Activated naive CD8-positive, alpha-beta T cell treated with anti-CD3 and anti-CD28 coated beads, Interleukin-2, amount 50 U/mL, for 16 hours (primary cell): ENCODE measurements at regions not wholly inside any gene's neighbourhood (a gene's known extent, or its start where the extent isn't known, plus 50 kb on each side); places are given as distances from the start of the nearest gene placed in this dataset.
"Not testable (repeated sequence)": the region's sequence is repeated elsewhere in the genome, so short reads cannot be mapped to it uniquely, and the experiment has no call there.

Source experiments
- DNase-seq: peaks from one replicate; pipeline ENCODE4 v3.0.0-alpha.2; 2020; ENCODE audit warnings: low read depth, low spot score

- DNase-seq: not testable (repeated sequence)
These were observed 51.5 kb downstream of the VPREB1 start for GRCh38 chr22:22296047-22296446.

- DNase-seq: not testable (repeated sequence)
These were observed 52.7 kb downstream of the VPREB1 start for GRCh38 chr22:22297159-22297793.

- DNase-seq: peak; percentile 35
These were observed 53.4 kb downstream of the VPREB1 start for GRCh38 chr22:22297794-22298653.

- not testable (repeated sequence) for DNase-seq
These were observed 54.0 kb downstream of the VPREB1 start for GRCh38 chr22:22298654-22299009.

GRCh38 chr22:22300511-22300910 lies 55.9 kb downstream of the VPREB1 start:
- not testable (repeated sequence) for DNase-seq

GRCh38 chr22:22300946-22301345 lies 56.4 kb downstream of the VPREB1 start:
- DNase-seq: not testable (repeated sequence)

- no peak for DNase-seq
These were observed 72.0 kb downstream of the VPREB1 start for GRCh38 chr22:22316589-22316988.

- DNase-seq: no peak
These were observed 74.3 kb downstream of the VPREB1 start for GRCh38 chr22:22318723-22319465.

GRCh38 chr22:22321743-22322611 lies 77.4 kb downstream of the VPREB1 start:
- peak; percentile 43 for DNase-seq

- no peak for DNase-seq
These were observed 78.2 kb downstream of the VPREB1 start for GRCh38 chr22:22322792-22323191.

- no peak for DNase-seq
These were observed 83.1 kb downstream of the VPREB1 start for GRCh38 chr22:22327723-22328122.

- DNase-seq: no peak
These were observed 85.2 kb downstream of the VPREB1 start for GRCh38 chr22:22329792-22330191.

GRCh38 chr22:22335640-22336039 lies 91.1 kb downstream of the VPREB1 start:
- DNase-seq: not testable (repeated sequence)

GRCh38 chr22:22336333-22336732 lies 91.7 kb downstream of the VPREB1 start:
- not testable (repeated sequence) for DNase-seq

- DNase-seq: not testable (repeated sequence)
These were observed 94.2 kb downstream of the VPREB1 start for GRCh38 chr22:22338778-22339177.

GRCh38 chr22:22341736-22342135 lies 97.2 kb downstream of the VPREB1 start:
- DNase-seq: no peak

- peak; percentile 51 for DNase-seq
These were observed 98.4 kb downstream of the VPREB1 start for GRCh38 chr22:22342697-22343580.

GRCh38 chr22:22343581-22344296 lies 99.2 kb downstream of the VPREB1 start:
- DNase-seq: no peak

- DNase-seq: no peak
These were observed 99.8 kb downstream of the VPREB1 start for GRCh38 chr22:22344430-22344829.

GRCh38 chr22:22345781-22346180 lies 101.2 kb downstream of the VPREB1 start:
- DNase-seq: no peak
